GM12878 (cell line): ENCODE measurements at regions not wholly inside any gene's neighbourhood (a gene's known extent, or its start where the extent isn't known, plus 50 kb on each side); places are given as distances from the start of the nearest gene placed in this dataset.
A peak's percentile ranks its signal among the peaks of the same experiment; 100 is the strongest.

Experiments used
- ATAC-seq: fragments of 200-7000 bp; cut with Tn5 transposase; 3 replicates; pipeline ENCODE4 v1.9.1; 2020; ENCODE audit warnings: mild to moderate bottlenecking, moderate library complexity
- BruUV-seq: library from RNA; stranded (reverse); fragments of 400-500 nt; replicated peaks from 2 replicates; lab custom pipeline; 2021; lab: Mats Ljungman, UMichigan
- CTCF ChIA-PET: fragments of 300-600 bp; sonication (Branson Sonifier 250); formaldehyde crosslinking; extraction: SDS; loops from one replicate; lab custom pipeline; 2021; ENCODE audit warnings: inconsistent platforms; lab: Yijun Ruan, JAX
- POLR2A ChIA-PET: fragments of 350-600 bp; formaldehyde crosslinking; extraction: SDS; loops from one replicate; lab custom pipeline; 2021; ENCODE audit warnings: inconsistent platforms; lab: Charles Lee
- RAD21 ChIA-PET: fragments of 300-600 bp; sonication (Branson Sonifier 250); formaldehyde crosslinking; loops from one replicate; lab custom pipeline; 2023; ENCODE audit warnings: antibody characterized with exemption; ENCODE audit not compliant: unreplicated experiment; lab: Charles Lee
- SMC1A ChIA-PET: fragments of 300-600 bp; sonication (Branson Sonifier 250); formaldehyde crosslinking; loops from one replicate; lab custom pipeline; 2023; ENCODE audit not compliant: unreplicated experiment, uncharacterized antibody; lab: Charles Lee
- DNase-seq: peaks from one replicate; pipeline ENCODE4 v3.0.0-alpha.2; 2011; ENCODE audit warnings: low read depth, low spot score
- FAIRE-seq: peaks from 3 replicates; lab custom pipeline; 2011; peaks lifted over from hg19 to GRCh38; lab: Jason Lieb, UNC
- H2AFZ ChIP-seq: 2 replicates; pipeline ENCODE4 v1.6.0; 2011; ENCODE audit warnings: low read depth, low read length, control low read depth; ENCODE audit not compliant: control insufficient read depth
- H3K27ac ChIP-seq: 2 replicates; pipeline ENCODE4 v1.5.1; 2011; ENCODE audit warnings: control low read depth; ENCODE audit not compliant: control insufficient read depth, insufficient read depth
- H3K27me3 ChIP-seq, 2 experiments: replicated peaks in 1 of 2; 2 replicates each; pipeline versions ENCODE4 v1.6.0 to v1.6.1; 2011; ENCODE audit warnings: low read length in 1 of 2; ENCODE audit not compliant: control insufficient read depth in 2 of 2, insufficient read depth in 2 of 2
- H3K36me3 ChIP-seq, 2 experiments: 2 replicates each; pipeline ENCODE4 v1.5.1; 2011; ENCODE audit warnings: low read length in 1 of 2; ENCODE audit not compliant: control insufficient read depth in 2 of 2, insufficient read depth in 2 of 2
- H3K4me1 ChIP-seq: 2 replicates; pipeline ENCODE4 v1.6.1; 2011; ENCODE audit warnings: mild to moderate bottlenecking, low read length, moderate library complexity, mixed read lengths; ENCODE audit not compliant: control insufficient read depth, insufficient read depth
- H3K4me2 ChIP-seq: 2 replicates; pipeline ENCODE4 v1.6.0; 2011; ENCODE audit warnings: control low read depth; ENCODE audit not compliant: control insufficient read depth, insufficient read depth
- H3K4me3 ChIP-seq: fragments of 200-600 bp; sonication (generic); 2 replicates; pipeline ENCODE4 v1.5.1; 2016
- H3K79me2 ChIP-seq: 2 replicates; pipeline ENCODE4 v1.6.0; 2011; ENCODE audit warnings: low read length; ENCODE audit not compliant: control insufficient read depth, insufficient read depth
- H3K9ac ChIP-seq: 2 replicates; pipeline ENCODE4 v1.8.0; 2011; ENCODE audit warnings: low read length, control low read depth, mixed read lengths; ENCODE audit not compliant: control insufficient read depth, insufficient read depth
- H3K9me3 ChIP-seq: replicated peaks from 3 replicates; pipeline ENCODE4 v1.5.1; 2011; ENCODE audit warnings: mild to moderate bottlenecking, low read length; ENCODE audit not compliant: control insufficient read depth, insufficient read depth
- H4K20me1 ChIP-seq: 2 replicates; pipeline ENCODE4 v1.6.0; 2011; ENCODE audit not compliant: control insufficient read depth, insufficient read depth
- EGR1 ChIP-seq, 2 experiments: IDR thresholded peaks; 1 replicate in 1 of 2; 2 replicates in 1 of 2; pipeline ENCODE4 v1.6.1; 2011 to 2012; ENCODE audit warnings: low read depth in 2 of 2, low read length in 2 of 2, borderline replicate concordance in 1 of 2, mild to moderate bottlenecking in 1 of 2, moderate library complexity in 1 of 2
- NFXL1 ChIP-seq: fragments of 450-650 bp; IDR thresholded peaks from 2 replicates; pipeline ENCODE4 v1.6.1; 2017; ENCODE audit warnings: antibody characterized with exemption, mild to moderate bottlenecking, borderline replicate concordance
- POLR2AphosphoS2 ChIP-seq: IDR thresholded peaks from 2 replicates; pipeline ENCODE4 v1.6.1; 2011; ENCODE audit warnings: low read depth, mild to moderate bottlenecking, low read length, improper control_type of control experiment, moderate library complexity
- POU2F2 ChIP-seq: IDR thresholded peaks from 3 replicates; pipeline ENCODE4 v1.6.1; 2011; ENCODE audit warnings: low read depth, mild to moderate bottlenecking, low read length, borderline replicate concordance
- RBBP5 ChIP-seq: fragments of 200-600 bp; sonication (generic); conservative IDR thresholded peaks from 2 replicates; pipeline ENCODE4 v1.6.1; 2016
- SPI1 ChIP-seq: IDR thresholded peaks from 2 replicates; pipeline ENCODE4 v1.6.1; 2011; ENCODE audit warnings: low read depth, mild to moderate bottlenecking, low read length, moderate library complexity, borderline replicate concordance; ENCODE audit not compliant: insufficient read depth
- USF2 ChIP-seq: IDR thresholded peaks from 2 replicates; pipeline ENCODE4 v1.6.1; 2011; ENCODE audit warnings: low read depth, low read length, improper control_type of control experiment, borderline replicate concordance
- WGBS: methylation state at CpG from one replicate; pipeline ENCODE4 v1.1.6; 2016; ENCODE audit warnings: low lambda C conversion rate; ENCODE audit not compliant: insufficient replicate concordance, insufficient coverage; ENCODE audit errors: missing lambda C conversion rate; 5-methylcytosine and 5-hydroxymethylcytosine counted together
- in situ Hi-C: fragments of 300-500 bp; cut with MboI; formaldehyde crosslinking; loops from 9 replicates; pipeline ENCODE4 v1.14.3; 2018; ENCODE audit warnings: mixed read lengths
- intact Hi-C: fragments of 100-400 bp; cut with micrococcal nuclease; formaldehyde crosslinking; loops from one replicate; pipeline ENCODE4 v1.14.2; 2022; ENCODE audit not compliant: unreplicated experiment
- TF ChIP-seq, protein P1 (sequence below): IDR thresholded peaks from 2 replicates; pipeline ENCODE4 v1.6.1; 2012; ENCODE audit warnings: mild to moderate bottlenecking, low read depth, low read length

DNA sequence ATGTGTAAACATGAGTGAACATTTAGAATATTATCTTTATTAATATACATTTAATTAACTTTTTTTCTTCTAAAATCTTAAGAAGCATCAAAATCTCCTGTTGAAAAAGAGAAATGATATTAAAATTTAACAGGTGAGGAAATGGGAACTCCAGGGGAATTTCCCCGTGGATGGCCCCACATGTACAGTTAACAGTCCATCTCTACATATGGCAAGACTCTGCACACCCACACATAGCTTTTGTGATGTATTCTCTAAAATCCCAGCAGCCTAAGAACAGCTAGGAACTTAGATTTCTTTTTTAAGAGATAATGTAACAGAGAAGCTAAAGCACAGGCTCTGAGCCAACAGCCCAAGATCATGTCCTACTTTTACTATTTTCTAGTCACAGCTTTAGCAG is 556.3 kb upstream of the RGMB start:
- no peaks in the 10 kb centered on the region for H3K36me3 ChIP-seq
- SMC1A ChIA-PET = interaction anchor here (1.4 to 1.5 kb wide), 2 partner anchors 13 to 22 kb away, joined by 3 to 5 read pairs; no protein-coding TSS in a partner anchor
- TF ChIP-seq POLR2AphosphoS2 (no peak), SPI1 (0 out of 2 replicates have a peak, but pooled peaks have one; percentile 12), NFXL1 (no peak), RBBP5 (no peak), USF2 (no peak), POU2F2 (no peak), EGR1 (IDR thresholded peaks at IDR 0.05; ENCODE audit: borderline replicate concordance in 1 of 2, low read depth in 2 of 2, low read length in 2 of 2) (0 out of 3 replicates have a peak, but pooled peaks of 1 of the 2 experiments have one; percentile 34)
- TF ChIP-seq, protein P1, sequence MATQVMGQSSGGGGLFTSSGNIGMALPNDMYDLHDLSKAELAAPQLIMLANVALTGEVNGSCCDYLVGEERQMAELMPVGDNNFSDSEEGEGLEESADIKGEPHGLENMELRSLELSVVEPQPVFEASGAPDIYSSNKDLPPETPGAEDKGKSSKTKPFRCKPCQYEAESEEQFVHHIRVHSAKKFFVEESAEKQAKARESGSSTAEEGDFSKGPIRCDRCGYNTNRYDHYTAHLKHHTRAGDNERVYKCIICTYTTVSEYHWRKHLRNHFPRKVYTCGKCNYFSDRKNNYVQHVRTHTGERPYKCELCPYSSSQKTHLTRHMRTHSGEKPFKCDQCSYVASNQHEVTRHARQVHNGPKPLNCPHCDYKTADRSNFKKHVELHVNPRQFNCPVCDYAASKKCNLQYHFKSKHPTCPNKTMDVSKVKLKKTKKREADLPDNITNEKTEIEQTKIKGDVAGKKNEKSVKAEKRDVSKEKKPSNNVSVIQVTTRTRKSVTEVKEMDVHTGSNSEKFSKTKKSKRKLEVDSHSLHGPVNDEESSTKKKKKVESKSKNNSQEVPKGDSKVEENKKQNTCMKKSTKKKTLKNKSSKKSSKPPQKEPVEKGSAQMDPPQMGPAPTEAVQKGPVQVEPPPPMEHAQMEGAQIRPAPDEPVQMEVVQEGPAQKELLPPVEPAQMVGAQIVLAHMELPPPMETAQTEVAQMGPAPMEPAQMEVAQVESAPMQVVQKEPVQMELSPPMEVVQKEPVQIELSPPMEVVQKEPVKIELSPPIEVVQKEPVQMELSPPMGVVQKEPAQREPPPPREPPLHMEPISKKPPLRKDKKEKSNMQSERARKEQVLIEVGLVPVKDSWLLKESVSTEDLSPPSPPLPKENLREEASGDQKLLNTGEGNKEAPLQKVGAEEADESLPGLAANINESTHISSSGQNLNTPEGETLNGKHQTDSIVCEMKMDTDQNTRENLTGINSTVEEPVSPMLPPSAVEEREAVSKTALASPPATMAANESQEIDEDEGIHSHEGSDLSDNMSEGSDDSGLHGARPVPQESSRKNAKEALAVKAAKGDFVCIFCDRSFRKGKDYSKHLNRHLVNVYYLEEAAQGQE = no peak
- TF ChIP-seq, all 136 proteins: peak for 2
- Histone ChIP-seq H3K27ac (no peak overlapping the region), H3K4me1 (no peaks in the 10 kb centered on the region), H4K20me1 (no peaks in the 10 kb centered on the region), H2AFZ (no peak overlapping the region), H3K9me3 (no peaks in the 10 kb centered on the region), H3K27me3 (no peaks in the 10 kb centered on the region), H3K9ac (no peak overlapping the region), H3K4me2 (no peak overlapping the region), H3K4me3 (no peak overlapping the region), H3K79me2 (no peaks in the 10 kb centered on the region)
- BruUV-seq = no TSS peak
- DNase-seq (no peak), ATAC-seq (peak; percentile 85), FAIRE-seq (no peak)
- ChIA-PET POLR2A (no interaction called here), RAD21 (no interaction called here), CTCF (interaction anchor here (0.7 kb wide), 1 partner anchor 736 kb away, joined by 3 read pairs; no protein-coding TSS in a partner anchor)
- 0% methylated on average over 1 of the region's 1 CpG for WGBS
- intact Hi-C loops = no loop called here
- in situ Hi-C loops = no loop called here
